ENCODE measurements at regions not wholly inside any gene's neighbourhood (a gene's known extent, or its start where the extent isn't known, plus 50 kb on each side); places are given as distances from the start of the nearest gene placed in this dataset.

DNA sequence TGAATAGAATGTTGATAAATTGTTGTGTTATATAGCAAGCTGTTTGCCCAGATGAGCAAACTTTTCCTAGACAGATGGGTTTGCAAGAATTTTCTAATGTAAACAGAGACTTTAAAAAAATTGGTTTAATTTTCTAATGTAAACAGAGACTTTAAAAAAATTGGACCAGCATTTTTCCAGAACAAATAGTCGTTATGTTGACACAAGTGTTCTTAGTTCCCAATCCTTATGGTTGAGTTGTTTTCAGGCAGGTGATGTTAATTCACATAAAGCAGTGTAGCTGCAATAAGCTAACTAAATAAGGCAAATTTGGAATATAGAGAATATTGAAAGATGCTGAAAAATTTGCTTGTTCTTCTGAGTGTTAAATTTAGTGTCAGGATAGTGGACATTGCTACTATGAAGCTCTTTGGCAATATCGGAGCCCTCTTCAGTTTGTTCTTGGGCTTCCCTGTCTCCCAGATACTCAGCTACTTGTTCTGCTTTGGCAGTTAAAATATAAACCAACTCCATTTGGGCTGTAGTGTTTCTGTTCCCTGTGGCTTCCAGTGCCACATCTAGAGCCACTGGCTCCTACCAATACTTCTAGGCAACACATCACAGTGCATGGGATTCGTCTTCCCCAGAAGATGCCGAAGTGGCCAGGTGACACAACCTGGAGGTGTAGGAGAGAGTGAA lies 105.7 kb downstream of the DYNAP start:
- TF ChIP-seq, protein P1, sequence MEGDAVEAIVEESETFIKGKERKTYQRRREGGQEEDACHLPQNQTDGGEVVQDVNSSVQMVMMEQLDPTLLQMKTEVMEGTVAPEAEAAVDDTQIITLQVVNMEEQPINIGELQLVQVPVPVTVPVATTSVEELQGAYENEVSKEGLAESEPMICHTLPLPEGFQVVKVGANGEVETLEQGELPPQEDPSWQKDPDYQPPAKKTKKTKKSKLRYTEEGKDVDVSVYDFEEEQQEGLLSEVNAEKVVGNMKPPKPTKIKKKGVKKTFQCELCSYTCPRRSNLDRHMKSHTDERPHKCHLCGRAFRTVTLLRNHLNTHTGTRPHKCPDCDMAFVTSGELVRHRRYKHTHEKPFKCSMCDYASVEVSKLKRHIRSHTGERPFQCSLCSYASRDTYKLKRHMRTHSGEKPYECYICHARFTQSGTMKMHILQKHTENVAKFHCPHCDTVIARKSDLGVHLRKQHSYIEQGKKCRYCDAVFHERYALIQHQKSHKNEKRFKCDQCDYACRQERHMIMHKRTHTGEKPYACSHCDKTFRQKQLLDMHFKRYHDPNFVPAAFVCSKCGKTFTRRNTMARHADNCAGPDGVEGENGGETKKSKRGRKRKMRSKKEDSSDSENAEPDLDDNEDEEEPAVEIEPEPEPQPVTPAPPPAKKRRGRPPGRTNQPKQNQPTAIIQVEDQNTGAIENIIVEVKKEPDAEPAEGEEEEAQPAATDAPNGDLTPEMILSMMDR (IDR thresholded peaks at IDR 0.05): no peak
- no peak for TF ChIP-seq POLR2AphosphoS5 (IDR thresholded peaks at IDR 0.05; ENCODE audit: low read depth, low read length)
- TF ChIP-seq, protein P2, sequence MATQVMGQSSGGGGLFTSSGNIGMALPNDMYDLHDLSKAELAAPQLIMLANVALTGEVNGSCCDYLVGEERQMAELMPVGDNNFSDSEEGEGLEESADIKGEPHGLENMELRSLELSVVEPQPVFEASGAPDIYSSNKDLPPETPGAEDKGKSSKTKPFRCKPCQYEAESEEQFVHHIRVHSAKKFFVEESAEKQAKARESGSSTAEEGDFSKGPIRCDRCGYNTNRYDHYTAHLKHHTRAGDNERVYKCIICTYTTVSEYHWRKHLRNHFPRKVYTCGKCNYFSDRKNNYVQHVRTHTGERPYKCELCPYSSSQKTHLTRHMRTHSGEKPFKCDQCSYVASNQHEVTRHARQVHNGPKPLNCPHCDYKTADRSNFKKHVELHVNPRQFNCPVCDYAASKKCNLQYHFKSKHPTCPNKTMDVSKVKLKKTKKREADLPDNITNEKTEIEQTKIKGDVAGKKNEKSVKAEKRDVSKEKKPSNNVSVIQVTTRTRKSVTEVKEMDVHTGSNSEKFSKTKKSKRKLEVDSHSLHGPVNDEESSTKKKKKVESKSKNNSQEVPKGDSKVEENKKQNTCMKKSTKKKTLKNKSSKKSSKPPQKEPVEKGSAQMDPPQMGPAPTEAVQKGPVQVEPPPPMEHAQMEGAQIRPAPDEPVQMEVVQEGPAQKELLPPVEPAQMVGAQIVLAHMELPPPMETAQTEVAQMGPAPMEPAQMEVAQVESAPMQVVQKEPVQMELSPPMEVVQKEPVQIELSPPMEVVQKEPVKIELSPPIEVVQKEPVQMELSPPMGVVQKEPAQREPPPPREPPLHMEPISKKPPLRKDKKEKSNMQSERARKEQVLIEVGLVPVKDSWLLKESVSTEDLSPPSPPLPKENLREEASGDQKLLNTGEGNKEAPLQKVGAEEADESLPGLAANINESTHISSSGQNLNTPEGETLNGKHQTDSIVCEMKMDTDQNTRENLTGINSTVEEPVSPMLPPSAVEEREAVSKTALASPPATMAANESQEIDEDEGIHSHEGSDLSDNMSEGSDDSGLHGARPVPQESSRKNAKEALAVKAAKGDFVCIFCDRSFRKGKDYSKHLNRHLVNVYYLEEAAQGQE (IDR thresholded peaks at IDR 0.05; ENCODE audit: insufficient read depth in 1 of 2, low read depth in 2 of 2, low read length in 1 of 2): no peak
- no peak for TF ChIP-seq SIN3A (IDR thresholded peaks at IDR 0.05; ENCODE audit: borderline replicate concordance, insufficient read depth, low read depth, low read length)
